ENCODE measurements at regions not wholly inside any gene's neighbourhood (a gene's known extent, or its start where the extent isn't known, plus 50 kb on each side); places are given as distances from the start of the nearest gene placed in this dataset.

GRCh38 chr15:45921376-45921775 is 286.5 kb downstream of the SQOR start:
- no peak for TF ChIP-seq CTCF (IDR thresholded peaks at IDR 0.05; ENCODE audit: low read depth, low read length, missing input control)
- no peak for TF ChIP-seq ATF3 (IDR thresholded peaks at IDR 0.05)
- no peak for TF ChIP-seq RAD21 (IDR thresholded peaks at IDR 0.05)
- TF ChIP-seq MAX (IDR thresholded peaks at IDR 0.05), result no peak
- no peak for TF ChIP-seq TAF1 (conservative IDR thresholded peaks at IDR 0.05)
- TF ChIP-seq EGR1 (IDR thresholded peaks at IDR 0.05; ENCODE audit: low read depth in 2 of 2), result no peak
- no peak for TF ChIP-seq RXRA (IDR thresholded peaks at IDR 0.05)
- TF ChIP-seq REST (IDR thresholded peaks at IDR 0.05), result no peak
- no peak for TF ChIP-seq ZBTB33 (IDR thresholded peaks at IDR 0.05)
- no peak for TF ChIP-seq YY1 (IDR thresholded peaks at IDR 0.05)
- no peak for TF ChIP-seq JUND (IDR thresholded peaks at IDR 0.05)
- no peak for TF ChIP-seq SP1 (IDR thresholded peaks at IDR 0.05)
- no peak for TF ChIP-seq FOXA1 (IDR thresholded peaks at IDR 0.05)
- no peak for TF ChIP-seq HNF4G (IDR thresholded peaks at IDR 0.05)
